ENCODE measurements at regions not wholly inside any gene's neighbourhood (a gene's known extent, or its start where the extent isn't known, plus 50 kb on each side); places are given as distances from the start of the nearest gene placed in this dataset.
A peak's percentile ranks its signal among the peaks of the same experiment; 100 is the strongest.

- DNase-seq (ENCODE audit: extremely low read depth, low read depth) = peak; percentile 17
- TF ChIP-seq CTCF (IDR thresholded peaks at IDR 0.05; ENCODE audit: low read depth, low read length, missing control alignments) = no peak
- peak overlapping the region; percentile 40; the same call in 1 of the 2 replicates for H3K4me3 ChIP-seq (replicated peaks; ENCODE audit: low read depth, low read length)
Measured at GRCh38 chr10:78972160-78972946, 96.4 kb upstream of the ZMIZ1 start.

- H3K4me3 ChIP-seq (replicated peaks; ENCODE audit: low read depth, low read length) = peak overlapping the region; percentile 40
- DNase-seq (ENCODE audit: extremely low read depth, low read depth) = peak; percentile 88
- no peak for TF ChIP-seq CTCF (IDR thresholded peaks at IDR 0.05; ENCODE audit: low read depth, low read length, missing control alignments)
Measured at GRCh38 chr10:78972947-78973900, 95.5 kb upstream of the ZMIZ1 start.

- H3K4me3 ChIP-seq (replicated peaks; ENCODE audit: low read depth, low read length) = peak overlapping the region; percentile 33
- no peak for TF ChIP-seq CTCF (IDR thresholded peaks at IDR 0.05; ENCODE audit: low read depth, low read length, missing control alignments)
- peak; percentile 52 for DNase-seq (ENCODE audit: extremely low read depth, low read depth)
Measured at GRCh38 chr10:78973901-78974616, 94.7 kb upstream of the ZMIZ1 start.

GRCh38 chr10:78974617-78975317 is 94.0 kb upstream of the ZMIZ1 start:
- DNase-seq (ENCODE audit: extremely low read depth, low read depth) = peak; percentile 53
- H3K4me3 ChIP-seq (replicated peaks; ENCODE audit: low read depth, low read length) = peak overlapping the region; percentile 33

GRCh38 chr10:78975926-78976325 is 92.8 kb upstream of the ZMIZ1 start:
- no peak for TF ChIP-seq CTCF (IDR thresholded peaks at IDR 0.05; ENCODE audit: low read depth, low read length, missing control alignments)
- no peak overlapping the region for H3K4me3 ChIP-seq (replicated peaks; ENCODE audit: low read depth, low read length)
- no peak for DNase-seq (ENCODE audit: extremely low read depth, low read depth)

More at GRCh38 chr10:78974617-78975317, 94.0 kb upstream of the ZMIZ1 start:
- peak; percentile 85 for TF ChIP-seq CTCF (IDR thresholded peaks at IDR 0.05; ENCODE audit: low read depth, low read length, missing control alignments)
